HL-60 (cell line): ENCODE measurements at regions not wholly inside any gene's neighbourhood (a gene's known extent, or its start where the extent isn't known, plus 50 kb on each side); places are given as distances from the start of the nearest gene placed in this dataset.

Source experiments
- DNase-seq, 2 experiments: peaks; one replicate each; pipeline ENCODE4 v3.0.0-alpha.2; 2010 to 2020; ENCODE audit warnings: low read depth in 1 of 2, low spot score in 1 of 2
- H3K27ac ChIP-seq: fragments of 250-450 bp; sonication (Bioruptor Pico); replicated peaks from 2 replicates; pipeline ENCODE4 v1.5.1; 2020; ENCODE audit warnings: mild to moderate bottlenecking, moderate library complexity
- H3K27me3 ChIP-seq: fragments of 250-450 bp; sonication (Bioruptor Pico); 2 replicates; pipeline ENCODE4 v1.5.1; 2021; ENCODE audit warnings: mild to moderate bottlenecking, moderate library complexity; ENCODE audit not compliant: insufficient read depth, poor library complexity, severe bottlenecking
- H3K4me3 ChIP-seq: replicated peaks from 2 replicates; pipeline ENCODE4 v1.5.1; 2011; ENCODE audit warnings: mild to moderate bottlenecking, control low read depth, low read length; ENCODE audit not compliant: insufficient read depth
- GABPA ChIP-seq: IDR thresholded peaks from 2 replicates; pipeline ENCODE4 v1.6.1; 2012; ENCODE audit warnings: low read depth
- POLR2AphosphoS5 ChIP-seq: IDR thresholded peaks from 2 replicates; pipeline ENCODE4 v1.6.1; 2012; ENCODE audit warnings: low read depth
- REST ChIP-seq: IDR thresholded peaks from 2 replicates; pipeline ENCODE4 v1.6.1; 2012; ENCODE audit warnings: low read depth; ENCODE audit not compliant: insufficient replicate concordance
- SPI1 ChIP-seq: IDR thresholded peaks from 2 replicates; pipeline ENCODE4 v1.6.1; 2012; ENCODE audit warnings: low read depth, mild to moderate bottlenecking, borderline replicate concordance
- TF ChIP-seq, protein P1 (sequence below): IDR thresholded peaks from one replicate; pipeline ENCODE4 v1.5.1; 2011; ENCODE audit warnings: low read length, control low read depth, inconsistent platforms; ENCODE audit not compliant: insufficient read depth

GRCh38 chr10:6657669-6658068 lies 77.6 kb upstream of the PRKCQ start:
- DNase-seq: no peak
- Histone ChIP-seq H3K27me3 (no peaks in the 10 kb centered on the region), H3K27ac (no peak overlapping the region), H3K4me3 (no peak overlapping the region)
- no peak for TF ChIP-seq SPI1

- H3K4me3 ChIP-seq: no peak overlapping the region
- no peak overlapping the region for H3K27ac ChIP-seq
- no peak for DNase-seq
- no peaks in the 10 kb centered on the region for H3K27me3 ChIP-seq
- TF ChIP-seq, protein P1, sequence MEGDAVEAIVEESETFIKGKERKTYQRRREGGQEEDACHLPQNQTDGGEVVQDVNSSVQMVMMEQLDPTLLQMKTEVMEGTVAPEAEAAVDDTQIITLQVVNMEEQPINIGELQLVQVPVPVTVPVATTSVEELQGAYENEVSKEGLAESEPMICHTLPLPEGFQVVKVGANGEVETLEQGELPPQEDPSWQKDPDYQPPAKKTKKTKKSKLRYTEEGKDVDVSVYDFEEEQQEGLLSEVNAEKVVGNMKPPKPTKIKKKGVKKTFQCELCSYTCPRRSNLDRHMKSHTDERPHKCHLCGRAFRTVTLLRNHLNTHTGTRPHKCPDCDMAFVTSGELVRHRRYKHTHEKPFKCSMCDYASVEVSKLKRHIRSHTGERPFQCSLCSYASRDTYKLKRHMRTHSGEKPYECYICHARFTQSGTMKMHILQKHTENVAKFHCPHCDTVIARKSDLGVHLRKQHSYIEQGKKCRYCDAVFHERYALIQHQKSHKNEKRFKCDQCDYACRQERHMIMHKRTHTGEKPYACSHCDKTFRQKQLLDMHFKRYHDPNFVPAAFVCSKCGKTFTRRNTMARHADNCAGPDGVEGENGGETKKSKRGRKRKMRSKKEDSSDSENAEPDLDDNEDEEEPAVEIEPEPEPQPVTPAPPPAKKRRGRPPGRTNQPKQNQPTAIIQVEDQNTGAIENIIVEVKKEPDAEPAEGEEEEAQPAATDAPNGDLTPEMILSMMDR: no peak
- TF ChIP-seq REST (no peak), SPI1 (no peak), GABPA (no peak), POLR2AphosphoS5 (no peak)
These were observed 77.1 kb upstream of the PRKCQ start for GRCh38 chr10:6657196-6657595.

DNA sequence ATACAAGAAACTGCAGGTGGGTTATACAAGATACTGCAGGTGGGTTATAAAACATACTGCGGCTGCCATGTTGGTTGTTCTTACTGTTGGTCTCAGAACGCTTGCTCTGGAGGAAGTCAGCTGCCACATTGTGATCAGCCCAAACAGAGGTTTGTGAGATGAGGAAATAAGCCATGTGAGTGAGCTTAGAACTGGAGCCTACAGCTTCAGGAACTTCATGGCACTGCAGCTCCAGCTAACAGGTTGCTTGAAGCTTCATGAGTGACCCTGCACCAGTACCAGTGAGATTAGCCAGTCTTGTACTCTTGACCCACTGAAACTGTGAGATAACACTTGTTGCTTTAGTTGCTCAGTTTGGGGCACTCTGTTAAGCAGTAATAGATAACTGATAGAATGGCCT lies 74.5 kb upstream of the PRKCQ start:
- no peak overlapping the region for H3K27ac ChIP-seq
- H3K4me3 ChIP-seq: no peak overlapping the region
- H3K27me3 ChIP-seq: no peaks in the 10 kb centered on the region
- peak in 1 of 2 experiments; percentile 26 for DNase-seq
- TF ChIP-seq REST (no peak), GABPA (no peak), SPI1 (no peak), POLR2AphosphoS5 (no peak)
- TF ChIP-seq, protein P1: no peak

GRCh38 chr10:6650586-6650985 lies 70.5 kb upstream of the PRKCQ start:
- Histone ChIP-seq H3K4me3 (no peak overlapping the region), H3K27me3 (no peaks in the 10 kb centered on the region), H3K27ac (no peak overlapping the region)
- no peak for DNase-seq
- no peak for TF ChIP-seq SPI1
- no peak for TF ChIP-seq POLR2AphosphoS5
- TF ChIP-seq GABPA: no peak
- TF ChIP-seq, protein P1: no peak
- no peak for TF ChIP-seq REST
